HG02884 (cell line): ENCODE measurements at regions not wholly inside any gene's neighbourhood (a gene's known extent, or its start where the extent isn't known, plus 50 kb on each side); places are given as distances from the start of the nearest gene placed in this dataset.

Experiments used
- ATAC-seq: cut with Tn5 transposase; IDR thresholded peaks from one replicate; pipeline ENCODE4 v1.9.1; 2021; ENCODE audit warnings: mild to moderate bottlenecking, moderate library complexity; ENCODE audit not compliant: unreplicated experiment

- peak; percentile 33 for ATAC-seq
Measured at GRCh38 chr2:196383799-196384198, 212.4 kb upstream of the STK17B start.

DNA sequence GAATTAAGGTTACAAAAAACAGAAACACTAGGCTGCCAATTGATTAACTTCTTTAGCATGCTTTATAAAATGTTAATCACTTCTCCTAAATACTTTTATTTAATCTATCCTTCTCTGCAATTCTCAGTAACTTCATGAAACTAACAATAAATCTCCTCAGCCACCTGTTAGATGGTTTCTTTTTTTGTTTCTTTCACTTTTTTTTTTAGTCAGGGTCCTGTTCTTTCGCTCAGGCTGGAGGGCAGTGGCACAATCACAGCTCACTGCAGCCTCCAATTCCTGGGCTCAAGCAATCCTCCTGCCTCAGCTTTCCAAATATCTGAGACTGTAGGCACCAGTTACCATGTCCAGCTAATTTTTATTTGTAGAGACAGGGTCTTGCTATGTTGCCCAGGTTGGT is 213.4 kb upstream of the STK17B start:
- peak; percentile 40 for ATAC-seq

DNA sequence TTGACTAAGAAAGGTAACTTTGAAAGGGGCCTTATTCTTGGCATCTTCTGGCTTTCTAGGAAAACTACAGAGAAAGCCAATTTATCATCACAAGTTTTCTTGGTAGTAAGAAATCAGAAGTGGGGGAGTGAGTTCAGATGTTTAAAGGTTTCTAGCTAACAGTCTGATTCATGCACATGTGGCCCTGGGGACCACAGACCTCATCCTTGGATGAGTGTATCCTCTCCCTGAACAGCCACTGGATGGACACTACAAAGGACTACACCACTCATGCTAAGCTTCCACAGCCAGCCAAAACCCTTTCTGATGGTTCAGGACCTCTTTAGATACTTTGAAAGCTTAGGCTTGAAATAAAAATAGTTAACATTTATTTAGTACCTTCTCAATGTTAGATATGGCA is 218.3 kb upstream of the STK17B start:
- no peak for ATAC-seq

GRCh38 chr2:196390243-196391148 is 219.1 kb upstream of the STK17B start:
- peak; percentile 71 for ATAC-seq

DNA sequence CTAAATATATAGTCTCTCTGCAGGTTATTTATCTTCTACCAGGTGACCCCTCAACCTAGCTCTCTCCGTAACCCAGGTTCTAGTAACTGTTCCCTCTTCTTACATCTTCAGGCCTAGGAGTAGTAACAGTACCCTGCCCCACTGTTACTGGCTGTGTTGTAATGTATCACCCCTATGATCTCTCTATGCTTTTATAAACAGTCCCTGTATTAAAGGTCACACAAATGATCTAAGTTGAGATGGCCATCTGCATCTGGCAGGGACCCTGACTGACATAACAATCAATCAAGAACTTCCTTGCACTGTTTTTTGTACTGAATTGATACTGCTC is 219.7 kb upstream of the STK17B start:
- ATAC-seq: peak; percentile 34

DNA sequence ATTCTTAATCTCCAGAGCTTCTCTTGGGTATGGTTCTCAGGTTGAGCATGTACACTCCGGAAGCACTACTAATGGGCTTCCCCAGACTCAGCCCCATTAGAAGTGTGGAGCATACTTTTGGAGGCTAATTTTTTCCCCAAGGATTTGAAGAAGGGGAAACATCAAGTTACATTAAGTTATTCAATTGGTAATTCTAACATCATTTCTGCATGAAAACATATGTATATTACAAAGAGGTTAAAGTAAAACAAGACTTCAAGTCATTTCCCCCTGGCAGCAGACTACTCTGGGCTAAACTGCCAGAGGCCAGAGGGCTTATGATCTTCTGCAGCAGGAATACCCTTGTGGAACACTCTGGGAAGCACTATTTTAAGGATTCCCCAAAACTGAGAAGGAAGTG is 227.7 kb upstream of the STK17B start:
- ATAC-seq: no peak

- ATAC-seq: no peak
Measured at GRCh38 chr2:196399722-196400691, 228.6 kb upstream of the STK17B start.

- ATAC-seq: no peak
Measured at GRCh38 chr2:196403471-196403870, 232.1 kb upstream of the STK17B start.

GRCh38 chr2:196404276-196404675 is 232.9 kb upstream of the STK17B start:
- ATAC-seq: no peak

DNA sequence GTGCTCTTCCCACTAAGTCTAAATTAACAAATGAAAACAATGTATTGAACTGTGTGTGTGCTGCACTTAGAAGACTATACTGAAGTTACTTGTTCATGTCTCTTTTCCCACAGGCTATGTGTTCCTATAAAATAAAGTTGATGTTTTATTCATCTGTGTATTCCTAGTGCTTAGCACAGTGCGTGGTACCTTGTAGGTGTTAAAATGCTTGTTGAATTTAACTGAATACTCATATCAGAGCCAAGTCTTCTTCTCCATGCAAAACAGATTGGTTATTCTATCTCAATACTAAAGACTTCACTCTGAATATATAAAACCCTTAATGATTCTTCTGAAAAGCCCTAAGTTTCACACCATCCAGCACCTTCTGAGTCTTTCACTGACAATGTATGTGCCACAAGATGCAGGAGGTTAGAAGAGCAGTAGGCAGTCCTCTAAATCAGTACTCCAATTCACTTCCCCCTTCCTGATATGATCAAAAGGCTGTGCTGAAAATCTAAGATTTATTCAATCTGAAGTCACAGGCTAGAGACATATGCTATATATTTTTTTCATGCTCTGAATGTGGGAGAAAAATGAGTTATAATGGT is 231.7 kb upstream of the CCDC150 start:
- ATAC-seq: no peak

GRCh38 chr2:196409376-196409775 is 230.1 kb upstream of the CCDC150 start:
- ATAC-seq: peak; percentile 49

- no peak for ATAC-seq
Measured at GRCh38 chr2:196410008-196410407, 229.5 kb upstream of the CCDC150 start.

DNA sequence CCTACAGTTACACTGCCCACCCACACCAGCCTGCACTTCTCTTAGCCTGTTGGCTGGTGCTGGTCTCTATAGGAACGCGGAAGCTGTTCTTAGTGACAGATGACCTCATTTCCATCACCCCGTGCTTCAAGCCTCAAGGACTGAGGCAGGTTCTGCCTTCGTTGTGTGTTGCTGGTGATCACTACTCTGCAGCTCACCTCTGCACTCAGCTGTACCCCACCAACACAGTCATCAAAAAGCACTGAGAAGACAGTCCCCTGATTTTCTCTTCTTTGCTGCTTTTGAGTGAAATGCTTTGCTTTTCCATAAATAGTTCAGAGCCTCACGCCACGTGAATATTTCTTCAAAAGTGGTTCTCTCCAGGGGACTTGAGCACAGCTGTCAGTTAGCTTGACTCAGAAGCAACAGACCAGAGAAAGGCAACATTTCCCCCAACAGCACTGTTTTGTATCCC is 225.7 kb upstream of the CCDC150 start:
- ATAC-seq: peak; percentile 77

DNA sequence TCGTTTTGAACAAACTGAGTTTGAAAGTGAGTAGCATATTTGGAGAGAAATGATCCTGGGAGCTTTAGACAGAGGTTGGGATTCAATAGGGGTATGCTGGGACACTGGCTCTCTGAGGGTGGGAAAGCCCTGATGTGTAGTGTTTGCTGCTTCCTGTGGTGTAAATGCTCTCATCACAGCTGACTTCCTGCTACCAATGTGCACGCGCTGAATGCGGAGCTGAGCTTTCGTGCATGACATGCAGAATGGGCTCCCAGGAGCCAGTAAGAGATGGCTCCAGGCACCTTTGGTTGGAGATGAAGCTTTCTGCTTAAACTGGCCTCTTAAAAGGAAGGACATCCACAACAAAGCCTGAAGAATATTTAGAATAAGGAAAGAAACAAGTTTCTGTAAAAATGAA is 224.1 kb upstream of the CCDC150 start:
- ATAC-seq: peak; percentile 51

GRCh38 chr2:196420143-196420542 is 219.4 kb upstream of the CCDC150 start:
- ATAC-seq: no peak

DNA sequence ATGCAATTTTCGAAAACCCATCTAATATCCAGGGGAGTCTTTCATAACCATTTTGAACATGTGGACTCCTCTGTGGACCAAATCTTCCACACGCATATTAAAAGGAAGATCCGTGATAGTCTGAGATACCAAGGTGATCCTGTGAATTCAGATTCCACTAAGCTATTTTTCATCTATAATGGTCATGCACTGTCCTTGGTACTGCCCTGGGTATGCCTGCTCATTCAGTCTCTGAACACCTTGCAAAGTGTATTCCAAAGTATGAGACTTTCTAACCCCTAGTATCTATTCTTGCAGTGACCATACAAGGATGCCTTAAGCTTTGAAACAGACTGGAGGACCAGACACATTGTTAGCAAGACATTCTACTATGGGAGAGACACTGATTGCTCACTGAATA is 217.6 kb upstream of the CCDC150 start:
- no peak for ATAC-seq

DNA sequence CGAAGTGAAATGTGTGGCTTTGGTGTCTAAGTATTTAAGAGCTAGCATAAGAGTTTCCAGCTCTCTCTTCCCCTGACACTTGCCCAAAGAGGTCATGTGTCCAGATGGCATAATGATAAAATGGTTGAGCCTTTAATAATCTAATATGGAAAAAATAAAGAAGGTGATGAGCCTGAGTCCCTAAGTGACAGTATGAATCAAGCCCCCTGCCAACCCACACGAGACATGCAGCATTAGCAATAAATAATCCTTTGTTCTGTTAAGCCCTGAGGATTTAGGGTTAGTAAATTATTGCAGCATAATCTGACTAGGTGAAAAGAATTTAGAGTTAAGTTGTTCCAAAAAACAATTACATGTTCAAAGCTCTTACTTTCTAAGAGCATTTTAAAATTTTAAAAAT is 217.2 kb upstream of the CCDC150 start:
- no peak for ATAC-seq

DNA sequence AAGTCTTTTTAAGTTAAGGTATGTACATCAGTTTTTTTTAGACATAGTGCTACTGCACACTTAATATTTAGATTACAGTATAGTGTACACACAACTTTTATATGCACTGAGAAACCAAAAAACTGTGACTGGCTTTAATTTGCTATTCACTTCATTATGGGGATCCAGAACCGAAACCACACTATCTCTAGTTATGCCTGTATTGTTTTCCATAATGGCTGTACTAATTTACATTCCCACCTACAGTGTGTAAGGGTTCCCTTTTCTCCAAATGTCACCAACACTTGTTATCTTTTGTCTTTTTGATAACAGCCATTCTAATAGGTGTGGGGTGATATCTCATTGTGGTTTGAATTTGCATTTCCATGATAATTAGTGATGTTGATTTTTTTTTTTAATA is 213.4 kb upstream of the CCDC150 start:
- ATAC-seq: no peak

DNA sequence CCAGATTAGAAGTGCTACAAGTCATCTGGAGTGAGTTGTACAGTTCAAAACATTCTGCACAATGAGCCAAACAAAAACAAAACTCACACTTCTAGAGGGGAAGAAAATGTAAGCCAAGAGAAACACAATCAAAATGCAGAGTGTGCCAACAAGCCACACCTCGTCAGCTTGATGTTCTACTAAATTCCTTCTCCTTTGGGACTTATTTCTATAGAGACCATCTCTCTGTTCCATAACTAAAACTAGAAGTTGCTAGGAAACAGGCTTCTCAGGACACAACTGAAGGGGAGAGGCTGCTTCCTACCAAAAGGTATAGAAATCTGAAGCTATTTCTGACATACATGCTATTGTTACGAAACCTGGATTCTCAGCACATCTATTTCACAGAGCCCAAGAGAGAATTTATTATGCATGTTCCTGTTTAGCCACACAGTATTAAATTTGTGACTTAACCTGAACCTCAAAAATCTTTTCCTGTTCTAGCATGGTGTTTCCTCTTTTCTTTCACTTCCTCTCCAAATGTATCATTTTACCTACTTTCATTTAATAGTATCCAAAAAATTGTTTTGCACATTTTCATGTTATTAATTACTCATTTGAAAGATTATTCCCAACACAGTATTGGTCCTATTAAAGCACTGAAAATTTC is 211.4 kb upstream of the CCDC150 start:
- ATAC-seq: peak; percentile 42

- ATAC-seq: no peak
Measured at GRCh38 chr2:196431076-196431475, 208.4 kb upstream of the CCDC150 start.

DNA sequence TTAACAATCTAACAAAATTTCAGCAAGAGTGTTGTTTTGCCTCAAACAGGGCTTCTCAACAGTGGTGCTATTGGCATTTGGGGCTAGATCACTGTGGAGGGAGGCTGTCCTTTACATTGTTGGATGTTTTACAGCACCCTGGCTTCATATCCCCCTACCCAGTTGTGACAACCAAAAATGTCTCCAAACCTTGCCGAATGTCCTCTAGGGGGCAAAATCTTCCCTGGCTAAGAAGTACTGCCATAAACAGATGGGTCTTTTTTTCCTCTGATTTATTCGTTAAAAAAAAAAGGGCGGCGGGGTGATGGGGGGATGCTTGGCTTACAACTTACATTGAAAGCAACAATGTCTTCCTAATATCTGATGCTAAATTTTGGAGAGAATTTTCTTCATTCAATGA is 207.6 kb upstream of the CCDC150 start:
- no peak for ATAC-seq
